Stomach (tissue), 4 donors: ENCODE measurements at regions not wholly inside any gene's neighbourhood (a gene's known extent, or its start where the extent isn't known, plus 50 kb on each side); places are given as distances from the start of the nearest gene placed in this dataset.

Source experiments
- CTCF ChIP-seq, 7 experiments: fragments of 450-650 bp in 4 of 7; fragments of 200-600 bp in 3 of 7; sonication (generic) in 3 of 7; IDR thresholded peaks; one replicate each; pipeline ENCODE4 v1.5.1; 2016 to 2019; ENCODE audit warnings: antibody characterized with exemption in 7 of 7, control low read depth in 2 of 7, mild to moderate bottlenecking in 1 of 7
- POLR2A ChIP-seq, 4 donors: fragments of 450-650 bp; IDR thresholded peaks; one replicate each; pipeline ENCODE4 v1.6.1; 2016; ENCODE audit warnings: antibody characterized with exemption in 4 of 4, control low read depth in 2 of 4, mild to moderate bottlenecking in 1 of 4, moderate library complexity in 1 of 4
- POLR2AphosphoS5 ChIP-seq, 3 donors: sonication (generic); formaldehyde crosslinking; IDR thresholded peaks; one replicate each; pipeline ENCODE4 v1.6.1; 2016; ENCODE audit warnings: antibody characterized with exemption in 3 of 3

GRCh38 chr5:155085282-155085989 lies 71.9 kb downstream of the KIF4B start:
- TF ChIP-seq POLR2A (IDR thresholded peaks at IDR 0.05) (no peak), CTCF (IDR thresholded peaks at IDR 0.05) (no peak), POLR2AphosphoS5 (IDR thresholded peaks at IDR 0.05) (no peak)
